Body of pancreas (tissue), 4 donors: ENCODE measurements at regions not wholly inside any gene's neighbourhood (a gene's known extent, or its start where the extent isn't known, plus 50 kb on each side); places are given as distances from the start of the nearest gene placed in this dataset.

ENCODE experiments used
- ATAC-seq: fragments of 150-250 bp; one replicate; pipeline ENCODE4 v1.9.1; 2016
- DNase-seq, 4 donors: peaks; one replicate each; pipeline ENCODE4 v3.0.0-alpha.2; 2019
- H3K27ac ChIP-seq, 4 donors: fragments of 200-600 bp; sonication (generic); 1 replicate in 3 of 4; 2 replicates in 1 of 4; pipeline versions ENCODE4 v1.5.1 to v1.6.1; 2016 to 2019; ENCODE audit warnings: mild to moderate bottlenecking in 1 of 4, mixed read lengths in 1 of 4, moderate library complexity in 1 of 4
- H3K27me3 ChIP-seq, 2 donors: fragments of 200-600 bp; sonication (generic); one replicate each; pipeline ENCODE4 v1.6.0; 2016; ENCODE audit warnings: mild to moderate bottlenecking in 1 of 2
- H3K36me3 ChIP-seq, 2 donors: fragments of 200-600 bp; sonication (generic); replicated peaks in 1 of 2; 2 replicates each; pipeline ENCODE4 v1.5.1; 2016; ENCODE audit warnings: low read depth in 2 of 2; ENCODE audit not compliant: insufficient read depth in 1 of 2
- H3K4me1 ChIP-seq: fragments of 200-600 bp; sonication (generic); one replicate; pipeline ENCODE4 v1.6.0; 2016
- H3K4me3 ChIP-seq, 2 donors: fragments of 200-600 bp; sonication (generic); 1 replicate in 1 of 2; 2 replicates in 1 of 2; pipeline ENCODE4 v1.5.1; 2016 to 2019
- H3K9me3 ChIP-seq, 3 donors: fragments of 200-600 bp; sonication (generic); 1 replicate in 2 of 3; 2 replicates in 1 of 3; pipeline ENCODE4 v1.5.1; 2016
- CTCF ChIP-seq, 7 experiments: fragments of 450-650 bp in 4 of 7; fragments of 200-600 bp in 3 of 7; sonication (generic) in 3 of 7; IDR thresholded peaks; one replicate each; pipeline ENCODE4 v1.5.1; 2016 to 2019; ENCODE audit warnings: antibody characterized with exemption in 7 of 7
- POLR2A ChIP-seq, 3 donors: fragments of 450-650 bp; IDR thresholded peaks; one replicate each; pipeline ENCODE4 v1.6.1; 2016; ENCODE audit warnings: antibody characterized with exemption in 3 of 3, mild to moderate bottlenecking in 2 of 3
- WGBS, 2 donors: methylation state at CpG; one replicate each; pipeline ENCODE4 v1.1.5; 2017; 5-methylcytosine and 5-hydroxymethylcytosine counted together
- intact Hi-C: fragments of 100-400 bp; cut with DNase I; formaldehyde crosslinking; loops from one replicate; pipeline ENCODE4 v1.15.1; 2023

GRCh38 chr6:10099529-10100140 lies 315.2 kb downstream of the TFAP2A start:
- WGBS, 2 donors: 30 to 32% methylated on average over 9 of the region's 9 CpGs
- no peaks in the 10 kb centered on the region for H3K36me3 ChIP-seq
- peaks cover 12% of the 10 kb centered on the region for H3K4me1 ChIP-seq
- no peaks in the 10 kb centered on the region for H3K9me3 ChIP-seq
- DNase-seq (peak in 2 of 4 donors; percentile 14 to 15), ATAC-seq (no peak)
- peak overlapping the region in 1 of 2 donors; percentile 4 for H3K4me3 ChIP-seq
- no peaks in the 10 kb centered on the region for H3K27me3 ChIP-seq
- intact Hi-C loops: no loop called here
- peak overlapping the region in 3 of 4 donors; percentile 25 to 43 (median 33) for H3K27ac ChIP-seq
- TF ChIP-seq CTCF (IDR thresholded peaks at IDR 0.05) (no peak), POLR2A (IDR thresholded peaks at IDR 0.05) (no peak)

- peak overlapping the region in 3 of 4 donors; percentile 25 to 43 (median 33) for H3K27ac ChIP-seq
- peaks cover 12% of the 10 kb centered on the region for H3K4me1 ChIP-seq
- H3K36me3 ChIP-seq: no peaks in the 10 kb centered on the region
- peak; percentile 67 for ATAC-seq
- peak; percentile 39 to 68 (median 50) for DNase-seq
- WGBS, 2 donors: 19 to 28% methylated on average over 23 to 27 of the region's 27 CpGs
- H3K27me3 ChIP-seq: no peaks in the 10 kb centered on the region
- TF ChIP-seq CTCF (IDR thresholded peaks at IDR 0.05) (no peak), POLR2A (IDR thresholded peaks at IDR 0.05) (no peak)
- H3K9me3 ChIP-seq: no peaks in the 10 kb centered on the region
- intact Hi-C loops: no loop called here
- H3K4me3 ChIP-seq: peak overlapping the region in 1 of 2 donors; percentile 4
Observed at GRCh38 chr6:10098756-10099528, 315.9 kb downstream of the TFAP2A start.

GRCh38 chr6:10093282-10093681 lies 321.6 kb downstream of the TFAP2A start:
- no peak overlapping the region for H3K4me3 ChIP-seq
- TF ChIP-seq CTCF (IDR thresholded peaks at IDR 0.05) (no peak), POLR2A (IDR thresholded peaks at IDR 0.05) (no peak)
- H3K4me1 ChIP-seq: peaks cover under 1% of the 10 kb centered on the region
- no peaks in the 10 kb centered on the region for H3K36me3 ChIP-seq
- no peaks in the 10 kb centered on the region for H3K27me3 ChIP-seq
- DNase-seq (no peak), ATAC-seq (no peak)
- intact Hi-C loops: no loop called here
- peaks cover 0 to 8% (median 0%) of the 10 kb centered on the region in 3 donors for H3K9me3 ChIP-seq
- H3K27ac ChIP-seq: no peak overlapping the region
- 75 to 92% methylated on average over 4 to 5 of the region's 5 CpGs for WGBS, 2 donors

- Histone ChIP-seq H3K27me3 (no peaks in the 10 kb centered on the region), H3K9me3 (no peaks in the 10 kb centered on the region), H3K36me3 (no peaks in the 10 kb centered on the region), H3K27ac (no peak overlapping the region), H3K4me3 (no peak overlapping the region), H3K4me1 (no peaks in the 10 kb centered on the region)
- intact Hi-C loops: no loop called here
- WGBS, 2 donors: 54 to 57% methylated on average over 14 of the region's 14 CpGs
- no peak for ATAC-seq
- no peak for DNase-seq
- TF ChIP-seq CTCF (IDR thresholded peaks at IDR 0.05): no peak
- TF ChIP-seq POLR2A (IDR thresholded peaks at IDR 0.05): no peak
Observed at GRCh38 chr6:10084111-10084986, 330.5 kb downstream of the TFAP2A start.
